OCI-LY7 (cell line): ENCODE measurements at regions not wholly inside any gene's neighbourhood (a gene's known extent, or its start where the extent isn't known, plus 50 kb on each side); places are given as distances from the start of the nearest gene placed in this dataset.

Experiments used
- BruUV-seq: library from RNA; stranded (reverse); fragments of 400-500 nt; replicated peaks from 2 replicates; lab custom pipeline; 2021; lab: Mats Ljungman, UMichigan
- CTCF ChIA-PET: fragments of 300-600 bp; sonication (Branson Sonifier 250); formaldehyde crosslinking; loops from one replicate; lab custom pipeline; 2022; ENCODE audit warnings: antibody characterized with exemption; ENCODE audit not compliant: unreplicated experiment; lab: Charles Lee
- POLR2A ChIA-PET: fragments of 300-600 bp; sonication (Branson Sonifier 250); formaldehyde crosslinking; loops from one replicate; lab custom pipeline; 2022; ENCODE audit warnings: antibody characterized with exemption; lab: Charles Lee
- DNase-seq: peaks from one replicate; pipeline ENCODE4 v3.0.0-alpha.2; 2015; ENCODE audit warnings: low spot score
- H2AFZ ChIP-seq: fragments of 200-600 bp; sonication (generic), shearing (Covaris generic); 2 replicates; pipeline ENCODE4 v1.6.1; 2014; ENCODE audit warnings: mild to moderate bottlenecking, antibody characterized with exemption, low read length, moderate library complexity
- H3K27ac ChIP-seq: fragments of 200-600 bp; sonication (generic); 2 replicates; pipeline ENCODE4 v1.5.1; 2014; ENCODE audit warnings: mixed run types, low read depth, mild to moderate bottlenecking, moderate library complexity, low read length, inconsistent platforms; ENCODE audit not compliant: poor library complexity, severe bottlenecking
- H3K36me3 ChIP-seq: fragments of 200-600 bp; sonication (generic); 2 replicates; pipeline ENCODE4 v1.6.1; 2014; ENCODE audit warnings: mild to moderate bottlenecking, antibody characterized with exemption, low read length, moderate library complexity, mixed read lengths; ENCODE audit not compliant: insufficient read depth
- H3K4me1 ChIP-seq: fragments of 200-600 bp; sonication (generic); 2 replicates; pipeline ENCODE4 v1.5.1; 2014; ENCODE audit warnings: mild to moderate bottlenecking, low read length; ENCODE audit not compliant: insufficient read depth, poor library complexity, severe bottlenecking
- H3K4me2 ChIP-seq: fragments of 200-600 bp; sonication (generic); 2 replicates; pipeline ENCODE4 v1.6.1; 2014; ENCODE audit warnings: mild to moderate bottlenecking, low read length
- H3K4me3 ChIP-seq: fragments of 200-600 bp; sonication (generic); 2 replicates; pipeline ENCODE4 v1.5.1; 2014; ENCODE audit warnings: mild to moderate bottlenecking, low read depth, low read length; ENCODE audit not compliant: poor library complexity, severe bottlenecking
- H3K79me2 ChIP-seq: fragments of 200-600 bp; sonication (generic); 2 replicates; pipeline ENCODE4 v1.6.1; 2016; ENCODE audit warnings: low read depth, mild to moderate bottlenecking, low read length, moderate library complexity, mixed read lengths; ENCODE audit not compliant: insufficient read depth
- H3K9me2 ChIP-seq: fragments of 200-600 bp; sonication (generic); 2 replicates; pipeline ENCODE4 v1.6.1; 2016; ENCODE audit warnings: mild to moderate bottlenecking, low read length, mixed read lengths; ENCODE audit not compliant: insufficient read depth
- H3K9me3 ChIP-seq: fragments of 200-600 bp; sonication (generic); 2 replicates; pipeline ENCODE4 v1.6.1; 2014; ENCODE audit warnings: mild to moderate bottlenecking, mixed run types, low read length, mixed read lengths
- H4K20me1 ChIP-seq: fragments of 200-600 bp; sonication (generic); 2 replicates; pipeline ENCODE4 v1.6.1; 2014; ENCODE audit warnings: mild to moderate bottlenecking, antibody characterized with exemption, low read length, moderate library complexity, mixed read lengths; ENCODE audit not compliant: insufficient read depth
- EZH2phosphoT487 ChIP-seq: fragments of 200-600 bp; sonication (generic); IDR thresholded peaks from 2 replicates; pipeline ENCODE4 v1.6.1; 2018; ENCODE audit warnings: low read depth, borderline replicate concordance, mild to moderate bottlenecking, mixed run types, antibody characterized with exemption, low read length, moderate library complexity, mixed read lengths
- intact Hi-C: fragments of 100-400 bp; cut with micrococcal nuclease; formaldehyde crosslinking; loops from one replicate; pipeline ENCODE4 v1.10.0; 2022; ENCODE audit not compliant: unreplicated experiment
- TF ChIP-seq, protein P1 (sequence below): fragments of 200-600 bp; sonication (generic); conservative IDR thresholded peaks from 2 replicates; pipeline ENCODE4 v1.5.1; 2014; ENCODE audit warnings: mild to moderate bottlenecking, antibody characterized with exemption, low read length, moderate library complexity, mixed read lengths

DNA sequence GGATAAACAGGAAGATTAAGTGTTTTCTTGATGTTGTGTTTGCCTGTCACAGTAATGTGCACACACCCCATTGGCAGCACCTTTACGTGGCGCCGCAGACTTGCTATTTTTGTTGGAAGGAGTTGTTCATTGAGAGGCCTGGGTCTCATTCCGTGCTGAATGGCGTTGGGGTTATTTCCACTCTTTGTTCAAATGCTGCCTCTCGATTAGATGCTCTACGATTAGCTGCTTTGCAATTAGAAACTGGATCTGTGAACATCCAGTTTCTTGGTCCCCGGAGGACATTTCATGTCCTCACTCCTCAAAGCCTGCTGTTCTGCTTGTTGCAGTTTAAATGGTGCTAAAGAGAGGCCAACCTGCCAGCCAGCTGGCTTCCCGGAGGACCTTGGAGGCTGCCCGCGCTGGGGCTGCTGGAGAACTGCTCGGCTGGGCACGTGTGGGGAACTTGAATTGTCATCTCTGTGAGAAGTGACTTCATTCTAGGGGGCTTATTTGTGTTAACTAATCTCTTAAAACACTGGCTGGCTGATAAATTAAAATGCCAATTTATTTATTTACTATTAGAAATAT lies 117.4 kb upstream of the NABP1 start:
- Histone ChIP-seq H3K27ac (no peak overlapping the region), H3K4me2 (no peak overlapping the region), H2AFZ (no peak overlapping the region), H4K20me1 (no peaks in the 10 kb centered on the region), H3K36me3 (no peaks in the 10 kb centered on the region), H3K4me3 (no peak overlapping the region), H3K4me1 (no peaks in the 10 kb centered on the region), H3K79me2 (no peaks in the 10 kb centered on the region), H3K9me3 (no peaks in the 10 kb centered on the region), H3K9me2 (no peaks in the 10 kb centered on the region)
- BruUV-seq: no TSS peak
- intact Hi-C loops: no loop called here
- DNase-seq: no peak
- POLR2A ChIA-PET: interaction anchor here (0.7 kb wide), 1 partner anchor 273 kb away, joined by 5 read pairs; no protein-coding TSS in a partner anchor
- CTCF ChIA-PET: no interaction called here
- TF ChIP-seq, protein P1, sequence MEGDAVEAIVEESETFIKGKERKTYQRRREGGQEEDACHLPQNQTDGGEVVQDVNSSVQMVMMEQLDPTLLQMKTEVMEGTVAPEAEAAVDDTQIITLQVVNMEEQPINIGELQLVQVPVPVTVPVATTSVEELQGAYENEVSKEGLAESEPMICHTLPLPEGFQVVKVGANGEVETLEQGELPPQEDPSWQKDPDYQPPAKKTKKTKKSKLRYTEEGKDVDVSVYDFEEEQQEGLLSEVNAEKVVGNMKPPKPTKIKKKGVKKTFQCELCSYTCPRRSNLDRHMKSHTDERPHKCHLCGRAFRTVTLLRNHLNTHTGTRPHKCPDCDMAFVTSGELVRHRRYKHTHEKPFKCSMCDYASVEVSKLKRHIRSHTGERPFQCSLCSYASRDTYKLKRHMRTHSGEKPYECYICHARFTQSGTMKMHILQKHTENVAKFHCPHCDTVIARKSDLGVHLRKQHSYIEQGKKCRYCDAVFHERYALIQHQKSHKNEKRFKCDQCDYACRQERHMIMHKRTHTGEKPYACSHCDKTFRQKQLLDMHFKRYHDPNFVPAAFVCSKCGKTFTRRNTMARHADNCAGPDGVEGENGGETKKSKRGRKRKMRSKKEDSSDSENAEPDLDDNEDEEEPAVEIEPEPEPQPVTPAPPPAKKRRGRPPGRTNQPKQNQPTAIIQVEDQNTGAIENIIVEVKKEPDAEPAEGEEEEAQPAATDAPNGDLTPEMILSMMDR: no peak
- no peak for TF ChIP-seq EZH2phosphoT487

DNA sequence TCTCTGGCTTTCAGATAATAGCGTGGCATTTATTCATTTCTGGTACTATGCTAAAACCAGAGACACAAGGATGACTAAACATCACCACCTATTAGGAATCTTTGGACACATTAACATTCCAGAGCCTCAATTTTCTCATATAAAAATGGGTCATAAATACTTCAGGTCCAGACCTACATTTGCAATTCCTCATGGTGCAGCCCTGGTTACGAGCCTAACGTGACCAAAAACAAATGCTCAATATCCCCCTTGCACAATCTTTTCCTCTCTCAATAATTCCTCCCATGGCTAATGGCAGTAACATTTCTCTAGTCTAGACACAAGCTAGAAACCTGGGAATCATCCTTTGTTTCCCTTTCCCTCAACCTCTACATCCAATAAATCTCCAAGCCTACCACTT lies 112.8 kb upstream of the NABP1 start:
- Histone ChIP-seq H2AFZ (no peak overlapping the region), H3K9me2 (no peaks in the 10 kb centered on the region), H3K4me1 (no peaks in the 10 kb centered on the region), H3K9me3 (no peaks in the 10 kb centered on the region), H4K20me1 (no peaks in the 10 kb centered on the region; the same call in 1 of the 2 replicates), H3K36me3 (no peaks in the 10 kb centered on the region), H3K79me2 (no peaks in the 10 kb centered on the region), H3K4me3 (no peak overlapping the region), H3K4me2 (no peak overlapping the region), H3K27ac (no peak overlapping the region)
- no TSS peak for BruUV-seq
- TF ChIP-seq EZH2phosphoT487: no peak
- TF ChIP-seq, protein P1: no peak
- POLR2A ChIA-PET: interaction anchor here (0.5 kb wide), 1 partner anchor 520 kb away, joined by 3 read pairs; no protein-coding TSS in a partner anchor
- CTCF ChIA-PET: no interaction called here
- DNase-seq: no peak
- intact Hi-C loops: no loop called here

DNA sequence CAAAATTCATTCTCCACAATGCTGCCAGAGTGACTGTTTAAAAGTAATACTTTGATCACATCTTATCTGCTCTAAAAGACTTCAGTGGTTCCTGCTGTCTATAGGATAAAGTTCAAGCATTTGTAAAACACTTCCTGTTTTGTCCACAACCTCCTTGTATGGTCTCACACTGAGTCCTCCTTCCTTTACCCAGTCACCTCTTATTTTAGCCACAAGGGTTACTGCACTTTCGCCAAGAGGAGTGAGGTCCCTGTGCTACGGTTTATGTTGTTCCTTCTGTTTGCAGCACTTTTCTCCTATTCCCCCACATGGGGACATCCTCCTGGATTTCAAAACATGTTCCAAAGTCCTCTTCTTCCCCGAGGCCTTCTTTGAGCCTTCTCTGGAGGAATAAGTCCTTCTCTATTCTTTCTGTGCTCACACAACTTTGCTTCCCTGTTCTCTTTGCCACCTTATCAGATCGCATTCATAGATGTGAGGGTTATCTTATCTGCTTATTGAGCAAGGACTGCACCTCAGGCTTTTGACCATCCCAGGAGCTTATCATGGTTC lies 112.2 kb upstream of the NABP1 start:
- POLR2A ChIA-PET: interaction anchor here (0.5 kb wide), 2 partner anchors 351 to 521 kb away, joined by 3 read pairs; no protein-coding TSS in a partner anchor
- Histone ChIP-seq H3K9me2 (no peaks in the 10 kb centered on the region), H3K79me2 (no peaks in the 10 kb centered on the region), H3K4me3 (no peak overlapping the region), H3K4me2 (no peak overlapping the region), H3K4me1 (no peaks in the 10 kb centered on the region), H3K27ac (no peak overlapping the region), H4K20me1 (no peaks in the 10 kb centered on the region; the same call in 1 of the 2 replicates), H3K36me3 (no peaks in the 10 kb centered on the region), H2AFZ (no peak overlapping the region), H3K9me3 (no peaks in the 10 kb centered on the region)
- no TSS peak for BruUV-seq
- CTCF ChIA-PET: no interaction called here
- intact Hi-C loops: loop anchor here (1.0 kb wide), 1 partner anchor 126 kb away; no protein-coding TSS in a partner anchor
- no peak for DNase-seq
- TF ChIP-seq, protein P1: no peak
- no peak for TF ChIP-seq EZH2phosphoT487
